SK-N-MC (cell line): ENCODE measurements at regions not wholly inside any gene's neighbourhood (a gene's known extent, or its start where the extent isn't known, plus 50 kb on each side); places are given as distances from the start of the nearest gene placed in this dataset.
"Not testable (repeated sequence)": the region's sequence is repeated elsewhere in the genome, so short reads cannot be mapped to it uniquely, and the experiment has no call there.

Experiments used
- EZH2 ChIP-seq: fragments of 200-600 bp; sonication (generic); IDR thresholded peaks from one replicate; pipeline ENCODE4 v1.6.1; 2017; ENCODE audit warnings: antibody characterized with exemption
- FOXP2 ChIP-seq: optimal IDR thresholded peaks from 2 replicates; pipeline ENCODE3; 2011; ENCODE audit warnings: mild to moderate bottlenecking, moderate library complexity; ENCODE audit not compliant: insufficient read depth; ENCODE audit errors: extremely low read length, control extremely low read depth
- POLR2AphosphoS5 ChIP-seq: IDR thresholded peaks from 2 replicates; pipeline ENCODE4 v1.6.1; 2012; ENCODE audit warnings: mild to moderate bottlenecking, low read depth, low read length, borderline replicate concordance

DNA sequence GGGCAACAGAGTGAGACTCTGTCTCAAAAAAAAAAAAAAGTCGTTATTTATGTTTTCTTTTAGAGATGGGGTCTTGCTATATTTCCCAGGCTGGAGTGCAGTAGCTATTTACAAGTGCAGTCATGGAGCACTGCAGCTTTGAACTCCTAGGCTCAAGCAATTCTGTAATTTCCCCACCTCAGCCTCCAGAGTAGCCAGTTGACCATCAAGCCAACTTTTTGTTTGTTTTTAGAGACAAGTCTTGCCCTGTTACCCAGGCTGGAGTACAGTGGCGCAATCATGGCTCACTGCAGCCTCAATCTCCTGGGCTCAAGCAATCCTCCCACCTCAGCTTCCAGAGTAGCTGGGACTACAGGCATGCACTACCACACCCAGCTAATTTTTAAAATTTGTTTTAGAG lies 78.7 kb upstream of the PAX2 start:
- not testable (repeated sequence) for TF ChIP-seq EZH2, POLR2AphosphoS5, FOXP2
